ENCODE measurements at regions not wholly inside any gene's neighbourhood (a gene's known extent, or its start where the extent isn't known, plus 50 kb on each side); places are given as distances from the start of the nearest gene placed in this dataset.

GRCh38 chr21:35581640-35582039, 478.7 kb downstream of the SETD4 start:
- Histone ChIP-seq H3K9me3 (ENCODE audit: control insufficient read depth, low read length) (no peaks in the 10 kb centered on the region), H3K4me3 (ENCODE audit: low read length) (no peak overlapping the region), H3K4me1 (ENCODE audit: control insufficient read depth, insufficient read depth, low read length) (no peaks in the 10 kb centered on the region), H3K27me3 (ENCODE audit: control insufficient read depth, insufficient read depth) (no peaks in the 10 kb centered on the region), H3K27ac (ENCODE audit: low read length) (no peak overlapping the region)
- WGBS, result 67% methylated on average over 1 of the region's 1 CpG
- ATAC-seq, result no peak
- DNase-seq, result no peak
- intact Hi-C loops (cut with DNase I), result no loop called here

- intact Hi-C loops (cut with DNase I), result no loop called here
- no peak for DNase-seq
- ATAC-seq, result no peak
- Histone ChIP-seq H3K27me3 (ENCODE audit: control insufficient read depth, insufficient read depth) (no peaks in the 10 kb centered on the region), H3K9me3 (ENCODE audit: control insufficient read depth, low read length) (no peaks in the 10 kb centered on the region), H3K4me3 (ENCODE audit: low read length) (no peak overlapping the region), H3K27ac (ENCODE audit: low read length) (no peak overlapping the region), H3K4me1 (ENCODE audit: control insufficient read depth, insufficient read depth, low read length) (no peaks in the 10 kb centered on the region)
- WGBS, result 67% methylated on average over 2 of the region's 2 CpGs
Measured at GRCh38 chr21:35579520-35580293, 480.6 kb downstream of the SETD4 start.

GRCh38 chr21:35578831-35579471, 481.4 kb downstream of the SETD4 start:
- Histone ChIP-seq H3K9me3 (ENCODE audit: control insufficient read depth, low read length) (no peaks in the 10 kb centered on the region), H3K27me3 (ENCODE audit: control insufficient read depth, insufficient read depth) (no peaks in the 10 kb centered on the region), H3K4me1 (ENCODE audit: control insufficient read depth, insufficient read depth, low read length) (no peaks in the 10 kb centered on the region), H3K4me3 (ENCODE audit: low read length) (no peak overlapping the region), H3K27ac (ENCODE audit: low read length) (no peak overlapping the region)
- intact Hi-C loops (cut with DNase I), result no loop called here
- DNase-seq, result no peak
- 77% methylated on average over 12 of the region's 12 CpGs for WGBS
- ATAC-seq, result no peak

- DNase-seq, result no peak
- Histone ChIP-seq H3K4me1 (ENCODE audit: control insufficient read depth, insufficient read depth, low read length) (no peaks in the 10 kb centered on the region), H3K4me3 (ENCODE audit: low read length) (no peak overlapping the region), H3K9me3 (ENCODE audit: control insufficient read depth, low read length) (no peaks in the 10 kb centered on the region), H3K27ac (ENCODE audit: low read length) (no peak overlapping the region), H3K27me3 (ENCODE audit: control insufficient read depth, insufficient read depth) (no peaks in the 10 kb centered on the region)
- no peak for ATAC-seq
- intact Hi-C loops (cut with DNase I), result no loop called here
- 87% methylated on average over 6 of the region's 6 CpGs for WGBS
Measured at GRCh38 chr21:35578347-35578782, 482.0 kb downstream of the SETD4 start.

- 80% methylated on average over 3 of the region's 3 CpGs for WGBS
- no peak overlapping the region for H3K27ac ChIP-seq (ENCODE audit: low read length)
- no peaks in the 10 kb centered on the region for H3K27me3 ChIP-seq (ENCODE audit: control insufficient read depth, insufficient read depth)
- no peak for DNase-seq
- H3K9me3 ChIP-seq (ENCODE audit: control insufficient read depth, low read length), result no peaks in the 10 kb centered on the region
- no peak for ATAC-seq
- intact Hi-C loops (cut with DNase I), result no loop called here
- no peak overlapping the region for H3K4me3 ChIP-seq (ENCODE audit: low read length)
- no peaks in the 10 kb centered on the region for H3K4me1 ChIP-seq (ENCODE audit: control insufficient read depth, insufficient read depth, low read length)
Measured at GRCh38 chr21:35575280-35575915, 484.9 kb downstream of the SETD4 start.

- Histone ChIP-seq H3K4me1 (ENCODE audit: control insufficient read depth, insufficient read depth, low read length) (no peaks in the 10 kb centered on the region), H3K27ac (ENCODE audit: low read length) (no peak overlapping the region), H3K27me3 (ENCODE audit: control insufficient read depth, insufficient read depth) (no peaks in the 10 kb centered on the region), H3K4me3 (ENCODE audit: low read length) (no peak overlapping the region), H3K9me3 (ENCODE audit: control insufficient read depth, low read length) (no peaks in the 10 kb centered on the region)
- DNase-seq (no peak), ATAC-seq (no peak)
- WGBS, result 69% methylated on average over 6 of the region's 6 CpGs
- intact Hi-C loops (cut with DNase I), result no loop called here
Measured at GRCh38 chr21:35573472-35574374, 486.6 kb downstream of the SETD4 start.

- intact Hi-C loops (cut with DNase I), result no loop called here
- Histone ChIP-seq H3K4me3 (ENCODE audit: low read length) (no peak overlapping the region), H3K27ac (ENCODE audit: low read length) (no peak overlapping the region), H3K4me1 (ENCODE audit: control insufficient read depth, insufficient read depth, low read length) (no peaks in the 10 kb centered on the region), H3K9me3 (ENCODE audit: control insufficient read depth, low read length) (no peaks in the 10 kb centered on the region), H3K27me3 (ENCODE audit: control insufficient read depth, insufficient read depth) (no peaks in the 10 kb centered on the region)
- DNase-seq, result no peak
- 69% methylated on average over 7 of the region's 7 CpGs for WGBS
- no peak for ATAC-seq
Measured at GRCh38 chr21:35571910-35572309, 488.4 kb downstream of the SETD4 start.

- DNase-seq (no peak), ATAC-seq (no peak)
- Histone ChIP-seq H3K4me3 (ENCODE audit: low read length) (no peak overlapping the region), H3K4me1 (ENCODE audit: control insufficient read depth, insufficient read depth, low read length) (no peaks in the 10 kb centered on the region), H3K27ac (ENCODE audit: low read length) (no peak overlapping the region), H3K9me3 (ENCODE audit: control insufficient read depth, low read length) (no peaks in the 10 kb centered on the region), H3K27me3 (ENCODE audit: control insufficient read depth, insufficient read depth) (no peaks in the 10 kb centered on the region)
- intact Hi-C loops (cut with DNase I), result no loop called here
- WGBS, result 63% methylated on average over 5 of the region's 5 CpGs
Measured at GRCh38 chr21:35568643-35569042, 491.7 kb downstream of the SETD4 start.

GRCh38 chr21:35566874-35567273, 493.5 kb downstream of the SETD4 start:
- DNase-seq (no peak), ATAC-seq (no peak)
- Histone ChIP-seq H3K9me3 (ENCODE audit: control insufficient read depth, low read length) (no peaks in the 10 kb centered on the region), H3K27me3 (ENCODE audit: control insufficient read depth, insufficient read depth) (no peaks in the 10 kb centered on the region), H3K4me1 (ENCODE audit: control insufficient read depth, insufficient read depth, low read length) (no peaks in the 10 kb centered on the region), H3K27ac (ENCODE audit: low read length) (no peak overlapping the region), H3K4me3 (ENCODE audit: low read length) (no peak overlapping the region)
- WGBS, result 88% methylated on average over 3 of the region's 3 CpGs
- intact Hi-C loops (cut with DNase I), result no loop called here

GRCh38 chr21:35565204-35565611, 495.1 kb downstream of the SETD4 start:
- 45% methylated on average over 5 of the region's 5 CpGs for WGBS
- intact Hi-C loops (cut with DNase I), result no loop called here
- peak in 2 of 3 donors; percentile 32 to 49 for DNase-seq
- H3K27ac ChIP-seq (ENCODE audit: low read length), result no peak overlapping the region
- no peaks in the 10 kb centered on the region for H3K4me1 ChIP-seq (ENCODE audit: control insufficient read depth, insufficient read depth, low read length)
- no peak overlapping the region for H3K4me3 ChIP-seq (ENCODE audit: low read length)
- H3K9me3 ChIP-seq (ENCODE audit: control insufficient read depth, low read length), result no peaks in the 10 kb centered on the region
- peak; percentile 63 to 76 for ATAC-seq
- H3K27me3 ChIP-seq (ENCODE audit: control insufficient read depth, insufficient read depth), result no peaks in the 10 kb centered on the region
